ENCODE measurements at regions not wholly inside any gene's neighbourhood (a gene's known extent, or its start where the extent isn't known, plus 50 kb on each side); places are given as distances from the start of the nearest gene placed in this dataset.

DNA sequence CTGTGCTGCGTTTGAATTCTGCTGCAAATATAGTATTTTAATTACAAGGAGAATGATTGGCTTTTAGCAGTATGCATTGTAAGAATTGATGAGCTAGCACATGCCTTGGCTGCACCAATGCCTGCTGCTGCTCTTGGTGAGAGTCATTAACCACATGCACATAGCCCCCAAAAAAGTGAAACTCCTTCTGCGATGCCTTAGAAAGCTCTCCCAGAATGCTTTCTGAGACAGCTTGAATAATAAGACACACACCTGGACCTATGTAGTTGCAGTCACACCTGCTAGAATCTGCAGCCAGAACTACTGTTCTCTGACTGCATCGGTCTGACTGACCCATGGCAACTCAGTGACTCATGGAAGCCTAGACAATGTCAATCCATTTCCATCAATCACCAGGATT lies 170.1 kb upstream of the DDX18 start:
- TF ChIP-seq, protein P1, sequence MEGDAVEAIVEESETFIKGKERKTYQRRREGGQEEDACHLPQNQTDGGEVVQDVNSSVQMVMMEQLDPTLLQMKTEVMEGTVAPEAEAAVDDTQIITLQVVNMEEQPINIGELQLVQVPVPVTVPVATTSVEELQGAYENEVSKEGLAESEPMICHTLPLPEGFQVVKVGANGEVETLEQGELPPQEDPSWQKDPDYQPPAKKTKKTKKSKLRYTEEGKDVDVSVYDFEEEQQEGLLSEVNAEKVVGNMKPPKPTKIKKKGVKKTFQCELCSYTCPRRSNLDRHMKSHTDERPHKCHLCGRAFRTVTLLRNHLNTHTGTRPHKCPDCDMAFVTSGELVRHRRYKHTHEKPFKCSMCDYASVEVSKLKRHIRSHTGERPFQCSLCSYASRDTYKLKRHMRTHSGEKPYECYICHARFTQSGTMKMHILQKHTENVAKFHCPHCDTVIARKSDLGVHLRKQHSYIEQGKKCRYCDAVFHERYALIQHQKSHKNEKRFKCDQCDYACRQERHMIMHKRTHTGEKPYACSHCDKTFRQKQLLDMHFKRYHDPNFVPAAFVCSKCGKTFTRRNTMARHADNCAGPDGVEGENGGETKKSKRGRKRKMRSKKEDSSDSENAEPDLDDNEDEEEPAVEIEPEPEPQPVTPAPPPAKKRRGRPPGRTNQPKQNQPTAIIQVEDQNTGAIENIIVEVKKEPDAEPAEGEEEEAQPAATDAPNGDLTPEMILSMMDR (conservative IDR thresholded peaks at IDR 0.05; ENCODE audit: low read length) = no peak
- no peak for TF ChIP-seq EZH2phosphoT487 (IDR thresholded peaks at IDR 0.05; ENCODE audit: borderline replicate concordance, low read depth, low read length)
